HG02970 (cell line): ENCODE measurements at regions not wholly inside any gene's neighbourhood (a gene's known extent, or its start where the extent isn't known, plus 50 kb on each side); places are given as distances from the start of the nearest gene placed in this dataset.
"Not testable (repeated sequence)": the region's sequence is repeated elsewhere in the genome, so short reads cannot be mapped to it uniquely, and the experiment has no call there.

ENCODE experiments used
- ATAC-seq: cut with Tn5 transposase; IDR thresholded peaks from one replicate; pipeline ENCODE4 v1.9.1; 2021; ENCODE audit warnings: mild to moderate bottlenecking, moderate library complexity, moderate number of reproducible peaks; ENCODE audit not compliant: unreplicated experiment, low FRiP score

GRCh38 chr14:71613168-71613567 is 319.1 kb upstream of the RGS6 start:
- ATAC-seq, result no peak

- no peak for ATAC-seq
Measured at GRCh38 chr14:71616013-71616412, 316.2 kb upstream of the RGS6 start.

- no peak for ATAC-seq
Measured at GRCh38 chr14:71618047-71618446, 314.2 kb upstream of the RGS6 start.

- ATAC-seq, result no peak
Measured at GRCh38 chr14:71618716-71619115, 313.5 kb upstream of the RGS6 start.

DNA sequence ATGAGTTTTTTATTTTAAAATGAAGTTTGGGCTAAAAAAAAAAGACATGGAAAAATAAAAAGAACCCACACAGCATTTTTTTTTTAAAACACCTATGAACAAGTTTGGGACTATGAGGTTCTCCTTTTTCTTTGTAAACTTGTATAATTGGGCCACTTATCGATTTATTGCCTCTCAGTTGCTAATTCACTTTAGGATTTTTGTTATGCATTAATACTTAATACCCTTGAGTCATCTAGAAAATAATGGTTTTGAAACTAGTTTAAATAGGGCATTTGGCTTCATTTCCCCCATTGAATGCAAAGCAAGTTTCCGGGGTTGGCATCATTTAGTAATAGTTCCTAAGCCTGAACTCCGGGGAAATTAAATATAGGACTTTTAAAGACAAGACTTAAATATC is 312.8 kb upstream of the RGS6 start:
- no peak for ATAC-seq

GRCh38 chr14:71620401-71620800 is 311.8 kb upstream of the RGS6 start:
- ATAC-seq, result no peak

- ATAC-seq, result no peak
Measured at GRCh38 chr14:71621276-71621675, 311.0 kb upstream of the RGS6 start.

DNA sequence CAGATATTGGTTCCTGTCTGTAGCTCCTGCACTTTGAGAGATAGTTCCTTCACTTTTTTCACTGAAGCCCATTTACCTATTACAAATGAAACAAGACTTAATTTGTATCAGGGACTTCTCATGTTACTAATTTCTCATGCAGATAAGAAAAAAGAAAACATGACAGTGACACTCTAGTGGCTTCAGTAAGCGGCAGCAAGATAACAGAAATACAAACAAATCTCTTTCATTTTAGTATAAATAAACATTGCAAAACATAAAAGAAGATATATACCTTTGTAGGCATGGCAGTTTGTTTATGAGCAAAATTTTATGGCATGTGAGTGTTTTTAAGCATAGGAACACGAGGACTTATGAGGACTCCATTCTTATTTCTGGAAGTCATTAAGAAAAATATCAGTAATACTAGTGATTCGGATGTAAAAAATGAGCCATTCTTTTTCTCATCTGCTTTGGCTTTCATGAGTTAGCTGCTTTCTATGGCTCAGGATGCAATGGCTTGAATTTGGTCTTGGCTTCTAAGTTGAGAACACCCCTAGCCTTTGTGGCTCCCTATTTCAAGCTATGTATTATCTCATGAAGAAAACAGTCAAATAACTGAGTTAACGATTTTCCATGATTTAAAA is 310.1 kb upstream of the RGS6 start:
- ATAC-seq, result no peak

GRCh38 chr14:71623939-71624338 is 308.3 kb upstream of the RGS6 start:
- ATAC-seq, result no peak

- no peak for ATAC-seq
Measured at GRCh38 chr14:71625175-71625574, 307.1 kb upstream of the RGS6 start.

- ATAC-seq, result no peak
Measured at GRCh38 chr14:71625891-71626701, 306.1 kb upstream of the RGS6 start.

DNA sequence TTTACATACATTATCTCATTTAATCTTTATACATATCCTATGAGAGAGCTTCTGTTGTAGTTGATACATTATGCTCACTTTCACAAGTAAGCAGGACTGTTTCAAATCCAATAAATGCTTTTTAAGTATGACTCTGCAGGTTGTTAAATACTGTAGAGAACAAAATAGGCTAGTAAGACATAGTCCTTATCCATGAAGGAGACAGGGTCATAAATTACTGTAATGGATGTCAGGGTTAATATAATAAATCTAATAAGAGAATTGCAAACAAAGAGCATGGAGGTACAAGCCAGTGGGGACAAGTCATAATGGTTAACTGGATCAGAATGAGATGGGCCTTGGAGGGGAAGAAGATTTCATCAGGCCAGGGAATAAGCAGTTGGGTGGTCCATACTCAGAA is 303.8 kb upstream of the RGS6 start:
- no peak for ATAC-seq

GRCh38 chr14:71629250-71629649 is 303.0 kb upstream of the RGS6 start:
- no peak for ATAC-seq

DNA sequence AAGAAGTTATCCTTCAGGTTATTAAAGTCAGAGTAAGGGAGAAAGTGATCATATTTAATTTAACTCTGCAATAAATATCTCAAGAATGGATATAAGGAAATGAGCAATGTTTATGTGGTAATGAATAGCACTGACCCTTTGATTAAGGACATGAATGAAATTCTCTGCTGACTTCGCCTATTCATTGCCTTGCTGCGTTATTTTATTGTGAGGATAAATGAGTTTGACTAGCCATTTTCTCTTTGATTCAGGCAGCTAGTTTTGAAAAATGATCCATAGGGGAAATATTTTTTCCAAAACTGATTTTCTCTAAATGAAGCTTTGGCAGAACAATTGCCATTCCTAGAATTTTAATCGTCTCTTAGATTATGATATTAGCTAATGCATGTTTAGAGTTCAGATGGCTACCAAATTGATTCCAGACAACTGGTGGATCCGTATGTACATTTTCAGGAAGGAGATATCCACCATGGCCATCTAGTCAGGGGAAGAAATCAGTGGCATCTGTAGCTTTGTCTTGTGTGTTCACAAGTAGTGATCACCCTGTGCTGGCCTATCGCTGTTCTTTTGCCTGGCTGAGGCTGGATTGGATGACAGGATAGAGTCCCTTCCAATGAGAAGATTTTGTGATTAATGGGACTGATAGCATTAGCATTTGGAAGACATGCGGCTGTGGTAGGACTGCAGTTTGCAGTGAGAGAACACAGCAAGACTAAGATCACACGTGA is 302.3 kb upstream of the RGS6 start:
- ATAC-seq, result no peak

DNA sequence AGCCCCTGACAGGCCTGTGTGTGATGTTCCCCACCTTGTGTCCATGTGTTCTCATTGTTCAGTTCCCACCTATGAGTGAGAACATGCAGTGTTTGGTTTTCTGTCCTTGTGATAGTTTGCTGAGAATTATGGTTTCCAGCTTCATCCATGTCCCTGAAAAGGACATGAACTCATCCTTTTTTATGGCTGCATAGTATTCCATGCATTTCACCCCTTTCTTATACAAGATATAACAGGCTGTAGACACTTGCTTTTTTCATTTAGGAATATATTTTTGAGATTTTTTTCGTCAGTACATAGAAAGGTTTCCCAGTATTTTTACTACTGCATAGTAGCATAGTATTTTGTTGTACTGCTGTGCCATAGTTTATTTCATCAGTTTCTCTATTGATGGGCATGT is 301.2 kb upstream of the RGS6 start:
- ATAC-seq, result not testable (repeated sequence)

GRCh38 chr14:71632440-71632946 is 299.7 kb upstream of the RGS6 start:
- ATAC-seq, result no peak

- ATAC-seq, result no peak
Measured at GRCh38 chr14:71636076-71636475, 296.2 kb upstream of the RGS6 start.

GRCh38 chr14:71636820-71637471 is 295.3 kb upstream of the RGS6 start:
- no peak for ATAC-seq

DNA sequence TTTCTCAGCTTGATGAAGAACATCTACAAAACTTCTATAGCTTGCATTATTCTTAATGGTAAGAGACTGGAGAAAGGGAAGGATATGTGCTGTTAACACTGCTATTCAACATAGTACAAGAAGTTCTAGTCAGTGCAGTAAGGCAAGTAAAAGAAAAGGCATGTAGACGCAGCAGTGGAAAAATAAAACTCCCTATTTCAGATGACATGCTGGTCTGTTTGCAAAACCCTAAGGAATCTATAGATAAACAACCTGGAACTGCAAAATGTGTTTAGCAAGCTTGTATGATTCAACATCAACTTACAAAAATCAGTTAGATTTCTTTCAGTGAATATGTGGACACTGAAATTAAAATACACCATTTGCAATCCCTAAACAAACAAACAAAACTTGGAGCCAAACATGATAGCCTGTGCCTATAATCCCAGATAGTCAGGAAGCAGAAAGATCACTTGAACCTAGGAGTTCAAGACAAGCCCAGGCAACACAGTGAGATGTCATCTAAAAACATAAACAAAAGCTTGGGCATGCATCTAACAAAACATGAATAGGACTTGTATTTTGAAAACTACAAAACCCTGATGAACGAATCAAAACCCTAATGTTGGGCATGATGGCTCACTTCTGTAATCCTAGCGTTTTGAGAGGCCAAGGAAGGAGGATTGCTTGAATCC is 293.6 kb upstream of the RGS6 start:
- ATAC-seq, result no peak

GRCh38 chr14:71642715-71643114 is 289.5 kb upstream of the RGS6 start:
- no peak for ATAC-seq
